A549 (cell line): ENCODE measurements at regions not wholly inside any gene's neighbourhood (a gene's known extent, or its start where the extent isn't known, plus 50 kb on each side); places are given as distances from the start of the nearest gene placed in this dataset.

Experiments
- ATAC-seq, 2 experiments: fragments of 200-7000 bp in 1 of 2; fragments of >200 bp in 1 of 2; cut with Nextera tagmentation in 1 of 2; cut with Tn5 transposase in 1 of 2; 3 replicates each; pipeline versions ENCODE4 v1.8.0 to v1.9.1; 2018 to 2020; ENCODE audit warnings: mild to moderate bottlenecking in 1 of 2, moderate library complexity in 1 of 2
- CTCF ChIA-PET: fragments of 300-600 bp; sonication (Branson Sonifier 250); formaldehyde crosslinking; extraction: SDS; loops from one replicate; lab custom pipeline; 2021; ENCODE audit warnings: antibody characterized with exemption, inconsistent platforms; lab: Yijun Ruan, JAX
- POLR2A ChIA-PET: fragments of 350-600 bp; formaldehyde crosslinking; extraction: SDS; loops from one replicate; lab custom pipeline; 2021; ENCODE audit warnings: antibody characterized with exemption, inconsistent platforms; lab: Yijun Ruan, JAX
- DNase-seq, 2 experiments: peaks; one replicate each; pipeline versions ENCODE4 v3.0.0 to v3.0.0-alpha.2; 2011 to 2016; ENCODE audit warnings: low read depth in 1 of 2, low spot score in 1 of 2
- FAIRE-seq: peaks from 2 replicates; lab custom pipeline; 2011; peaks lifted over from hg19 to GRCh38; lab: Jason Lieb, UNC
- H3K27ac ChIP-seq, 2 experiments: fragments of >200 bp; sonication (Bioruptor Twin); formaldehyde crosslinking; 3 replicates each; pipeline ENCODE4 v1.5.1; 2016 to 2017
- H3K4me1 ChIP-seq: fragments of >200 bp; sonication (Bioruptor Twin); formaldehyde crosslinking; 3 replicates; pipeline ENCODE4 v1.6.1; 2016
- H3K4me2 ChIP-seq: fragments of >200 bp; sonication (Bioruptor Twin); formaldehyde crosslinking; 3 replicates; pipeline ENCODE4 v1.6.1; 2016
- H3K4me3 ChIP-seq: fragments of >200 bp; sonication (Bioruptor Twin); formaldehyde crosslinking; 3 replicates; pipeline ENCODE4 v1.5.1; 2016
- H3K9me3 ChIP-seq: fragments of >200 bp; sonication (Bioruptor Twin); formaldehyde crosslinking; 3 replicates; pipeline ENCODE4 v1.6.1; 2016
- ATOH8 ChIP-seq: fragments of 250-450 bp; sonication (Bioruptor Pico); IDR thresholded peaks from 2 replicates; pipeline ENCODE4 v1.5.0; 2020; ENCODE audit warnings: low read depth, mild to moderate bottlenecking, moderate library complexity
- CBX2 ChIP-seq: fragments of 200-600 bp; sonication (generic); IDR thresholded peaks from 2 replicates; pipeline ENCODE4 v1.6.1; 2016; ENCODE audit warnings: low read depth, mild to moderate bottlenecking, borderline replicate concordance
- CBX8 ChIP-seq: fragments of 200-600 bp; sonication (generic); IDR thresholded peaks from 2 replicates; pipeline ENCODE4 v1.6.1; 2016
- CEBPB ChIP-seq, 2 experiments: fragments of >200 bp in 1 of 2; sonication (Bioruptor Twin) in 1 of 2; formaldehyde crosslinking in 1 of 2; IDR thresholded peaks; 2 replicates each; pipeline ENCODE4 v1.6.1; 2012 to 2016
- CHD2 ChIP-seq: fragments of 150-350 bp; IDR thresholded peaks from 2 replicates; pipeline ENCODE4 v1.6.1; 2014; ENCODE audit warnings: low read length; ENCODE audit not compliant: partially characterized antibody
- EHF ChIP-seq: fragments of 250-450 bp; sonication (Bioruptor Pico); IDR thresholded peaks from 2 replicates; pipeline ENCODE4 v1.5.0; 2020; ENCODE audit warnings: mild to moderate bottlenecking
- ELK1 ChIP-seq: fragments of 150-350 bp; IDR thresholded peaks from 2 replicates; pipeline ENCODE4 v1.6.1; 2014; ENCODE audit warnings: low read depth, mild to moderate bottlenecking, low read length
- ESRRA ChIP-seq: fragments of 150-350 bp; IDR thresholded peaks from 2 replicates; pipeline ENCODE4 v1.6.1; 2014; ENCODE audit warnings: mild to moderate bottlenecking, low read length, borderline replicate concordance
- FOSL2 ChIP-seq, 2 experiments: fragments of 450-650 bp in 1 of 2; fragments of >200 bp in 1 of 2; sonication (Bioruptor Twin) in 1 of 2; formaldehyde crosslinking; IDR thresholded peaks; 2 replicates each; pipeline versions ENCODE4 v1.5.0 to v1.6.1; 2016 to 2020; ENCODE audit warnings: mild to moderate bottlenecking in 1 of 2, moderate library complexity in 1 of 2
- FOXS1 ChIP-seq: fragments of 250-450 bp; sonication (Bioruptor Pico); IDR thresholded peaks from 2 replicates; pipeline ENCODE4 v1.5.0; 2020; ENCODE audit warnings: mild to moderate bottlenecking, moderate library complexity
- GATA3 ChIP-seq: IDR thresholded peaks from 2 replicates; pipeline ENCODE4 v1.6.1; 2012; ENCODE audit warnings: borderline replicate concordance
- HES2 ChIP-seq: fragments of >200 bp; sonication (Bioruptor Twin); formaldehyde crosslinking; IDR thresholded peaks from 2 replicates; pipeline ENCODE4 v1.6.1; 2016
- HMGXB4 ChIP-seq: fragments of 250-450 bp; sonication (Bioruptor Pico); IDR thresholded peaks from 2 replicates; pipeline ENCODE4 v1.5.0; 2021; ENCODE audit warnings: mild to moderate bottlenecking, moderate library complexity, borderline replicate concordance
- HOXA7 ChIP-seq: fragments of 250-450 bp; sonication (Bioruptor Pico); IDR thresholded peaks from 2 replicates; pipeline ENCODE4 v1.5.0; 2020; ENCODE audit warnings: mild to moderate bottlenecking, moderate library complexity
- JUN ChIP-seq, 2 experiments: fragments of >200 bp; sonication (Bioruptor Twin); formaldehyde crosslinking; IDR thresholded peaks; 2 replicates in 1 of 2; 3 replicates in 1 of 2; pipeline ENCODE4 v1.6.1; 2016 to 2017
- KDM1A ChIP-seq: fragments of 200-600 bp; sonication (generic); IDR thresholded peaks from 2 replicates; pipeline ENCODE4 v1.6.1; 2016; ENCODE audit warnings: low read depth, mild to moderate bottlenecking
- KDM5A ChIP-seq: fragments of 200-600 bp; sonication (generic); IDR thresholded peaks from 2 replicates; pipeline ENCODE4 v1.6.1; 2016; ENCODE audit warnings: antibody characterized with exemption, mild to moderate bottlenecking
- MAZ ChIP-seq: fragments of 150-350 bp; IDR thresholded peaks from 2 replicates; pipeline ENCODE4 v1.6.1; 2014; ENCODE audit warnings: antibody characterized with exemption, low read depth, low read length, borderline replicate concordance
- NFE2L2 ChIP-seq: fragments of 150-350 bp; conservative IDR thresholded peaks from 2 replicates; pipeline ENCODE4 v1.6.1; 2014; ENCODE audit warnings: low read length
- NR3C1 ChIP-seq: fragments of >200 bp; sonication (Bioruptor Twin); formaldehyde crosslinking; IDR thresholded peaks from 3 replicates; pipeline ENCODE4 v1.6.1; 2017
- POLR2A ChIP-seq: IDR thresholded peaks from 2 replicates; pipeline ENCODE4 v1.6.1; 2012; ENCODE audit warnings: mild to moderate bottlenecking, low read length
- POLR2AphosphoS2 ChIP-seq: conservative IDR thresholded peaks from 2 replicates; pipeline ENCODE4 v1.6.1; 2012; ENCODE audit warnings: low read length, improper control_type of control experiment, inconsistent platforms
- RAD21 ChIP-seq, 2 experiments: fragments of >200 bp in 1 of 2; sonication (Bioruptor Twin) in 1 of 2; formaldehyde crosslinking in 1 of 2; IDR thresholded peaks in 1 of 2; conservative IDR thresholded peaks in 1 of 2; 2 replicates in 1 of 2; 3 replicates in 1 of 2; pipeline ENCODE4 v1.6.1; 2012 to 2018; ENCODE audit warnings: inconsistent platforms in 1 of 2
- RARB ChIP-seq: fragments of 250-450 bp; sonication (Bioruptor Pico); IDR thresholded peaks from 2 replicates; pipeline ENCODE4 v1.8.0; 2021; ENCODE audit warnings: mild to moderate bottlenecking, moderate library complexity
- RCOR1 ChIP-seq: fragments of 150-350 bp; IDR thresholded peaks from 2 replicates; pipeline ENCODE4 v1.6.1; 2014; ENCODE audit warnings: antibody characterized with exemption, low read length, low read depth
- RFX5 ChIP-seq: fragments of 450-650 bp; IDR thresholded peaks from 2 replicates; pipeline ENCODE4 v1.7.1; 2014; ENCODE audit warnings: antibody characterized with exemption, mild to moderate bottlenecking, moderate library complexity
- SREBF2 ChIP-seq: fragments of 450-650 bp; IDR thresholded peaks from 2 replicates; pipeline ENCODE4 v1.6.1; 2014; ENCODE audit warnings: mild to moderate bottlenecking, moderate library complexity
- TP53 ChIP-seq: fragments of 250-450 bp; sonication (Bioruptor Pico); IDR thresholded peaks from 2 replicates; pipeline ENCODE4 v1.5.0; 2021; ENCODE audit warnings: mild to moderate bottlenecking, moderate library complexity
- ZC3H11A ChIP-seq: fragments of 450-650 bp; IDR thresholded peaks from 2 replicates; pipeline ENCODE4 v1.6.1; 2014; ENCODE audit warnings: antibody characterized with exemption, mild to moderate bottlenecking
- WGBS: methylation state at CpG from one replicate; pipeline ENCODE4 v1.1.6; 2017; ENCODE audit errors: missing lambda C conversion rate; 5-methylcytosine and 5-hydroxymethylcytosine counted together

- ChIA-PET POLR2A (no interaction called here), CTCF (no interaction called here)
- WGBS = 15% methylated on average over 4 of the region's 4 CpGs
- H3K4me3 ChIP-seq = no peak overlapping the region
- H3K4me1 ChIP-seq = no peaks in the 10 kb centered on the region
- ATAC-seq (no peak), DNase-seq (no peak), FAIRE-seq (no peak)
- TF ChIP-seq POLR2AphosphoS2 (no peak), GATA3 (no peak), TP53 (no peak), ATOH8 (CRISPR knock-in tag) (no peak), SREBF2 (no peak), HMGXB4 (CRISPR knock-in tag) (no peak), FOSL2 (IDR thresholded peaks at IDR 0.05) (no peak), FOSL2 (CRISPR knock-in tag; IDR thresholded peaks at IDR 0.05) (no peak), ZC3H11A (no peak), NR3C1 (no peak), EHF (no peak), RCOR1 (no peak), RFX5 (no peak), JUN (IDR thresholded peaks at IDR 0.05) (no peak), KDM1A (no peak)
- no peak overlapping the region for H3K4me2 ChIP-seq
- no peak overlapping the region for H3K27ac ChIP-seq
- H3K9me3 ChIP-seq = no peaks in the 10 kb centered on the region
Measured at GRCh38 chr7:153641199-153641598, 411.0 kb upstream of the DPP6 start.

GRCh38 chr7:153642989-153643388 lies 409.2 kb upstream of the DPP6 start:
- ATAC-seq (no peak), FAIRE-seq (no peak), DNase-seq (no peak)
- Histone ChIP-seq H3K4me2 (no peak overlapping the region), H3K27ac (no peak overlapping the region), H3K4me1 (no peaks in the 10 kb centered on the region), H3K4me3 (no peak overlapping the region), H3K9me3 (no peaks in the 10 kb centered on the region)
- ChIA-PET CTCF (no interaction called here), POLR2A (no interaction called here)
- TF ChIP-seq CHD2 (no peak), CBX8 (no peak), MAZ (no peak), RARB (CRISPR knock-in tag) (no peak), NFE2L2 (no peak), ESRRA (no peak), KDM5A (no peak), HES2 (no peak), TP53 (no peak)

GRCh38 chr7:153657182-153657800 lies 394.9 kb upstream of the DPP6 start:
- Histone ChIP-seq H3K9me3 (no peaks in the 10 kb centered on the region), H3K4me3 (no peak overlapping the region), H3K4me1 (no peaks in the 10 kb centered on the region), H3K4me2 (no peak overlapping the region), H3K27ac (no peak overlapping the region)
- ATAC-seq = no peak
- POLR2A ChIA-PET = no interaction called here
- CTCF ChIA-PET = no interaction called here
- FAIRE-seq = no peak
- WGBS = 2% methylated on average over 7 of the region's 7 CpGs
- DNase-seq = no peak
- TF ChIP-seq CEBPB (IDR thresholded peaks at IDR 0.05) (no peak), HOXA7 (CRISPR knock-in tag) (no peak), FOXS1 (no peak), POLR2A (no peak), RFX5 (no peak), CBX2 (no peak), FOSL2 (IDR thresholded peaks at IDR 0.05) (no peak), FOSL2 (CRISPR knock-in tag; IDR thresholded peaks at IDR 0.05) (no peak), RAD21 (conservative IDR thresholded peaks at IDR 0.05 in 1 of 2, IDR thresholded peaks at IDR 0.05 in 1 of 2) (no peak), SREBF2 (no peak), ELK1 (no peak), ATOH8 (CRISPR knock-in tag) (no peak), TP53 (no peak)
